GM20000 (cell line): ENCODE measurements at regions not wholly inside any gene's neighbourhood (a gene's known extent, or its start where the extent isn't known, plus 50 kb on each side); places are given as distances from the start of the nearest gene placed in this dataset.

ENCODE experiments used
- DNase-seq: peaks from one replicate; pipeline ENCODE4 v3.0.0; 2012; ENCODE audit warnings: low spot score
- TF ChIP-seq, protein P1 (sequence below): IDR thresholded peaks from 2 replicates; pipeline ENCODE4 v1.5.1; 2012; ENCODE audit warnings: mild to moderate bottlenecking, control low read depth; ENCODE audit errors: extremely low read depth, missing control alignments

DNA sequence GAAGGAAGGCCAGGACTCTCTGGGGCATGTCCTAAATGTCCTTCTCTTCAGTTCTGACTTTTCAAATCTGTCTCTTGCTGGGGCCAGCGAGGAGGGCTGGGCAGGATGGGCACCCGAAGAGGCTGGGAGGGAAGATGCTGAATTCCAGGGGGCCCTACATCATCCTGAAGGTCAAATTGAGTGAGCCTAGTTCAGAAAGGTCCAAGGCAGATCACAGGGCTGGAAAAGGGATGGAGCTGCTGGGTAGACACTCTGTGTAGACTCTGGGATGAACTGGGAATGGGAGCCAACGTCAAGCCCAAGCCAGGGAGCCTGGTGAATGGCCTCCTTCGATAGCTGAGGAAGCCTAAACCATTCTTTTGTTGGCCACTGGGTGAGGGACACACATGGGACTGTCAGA lies 133.1 kb downstream of the MYCN start:
- no peak for DNase-seq
- TF ChIP-seq, protein P1, sequence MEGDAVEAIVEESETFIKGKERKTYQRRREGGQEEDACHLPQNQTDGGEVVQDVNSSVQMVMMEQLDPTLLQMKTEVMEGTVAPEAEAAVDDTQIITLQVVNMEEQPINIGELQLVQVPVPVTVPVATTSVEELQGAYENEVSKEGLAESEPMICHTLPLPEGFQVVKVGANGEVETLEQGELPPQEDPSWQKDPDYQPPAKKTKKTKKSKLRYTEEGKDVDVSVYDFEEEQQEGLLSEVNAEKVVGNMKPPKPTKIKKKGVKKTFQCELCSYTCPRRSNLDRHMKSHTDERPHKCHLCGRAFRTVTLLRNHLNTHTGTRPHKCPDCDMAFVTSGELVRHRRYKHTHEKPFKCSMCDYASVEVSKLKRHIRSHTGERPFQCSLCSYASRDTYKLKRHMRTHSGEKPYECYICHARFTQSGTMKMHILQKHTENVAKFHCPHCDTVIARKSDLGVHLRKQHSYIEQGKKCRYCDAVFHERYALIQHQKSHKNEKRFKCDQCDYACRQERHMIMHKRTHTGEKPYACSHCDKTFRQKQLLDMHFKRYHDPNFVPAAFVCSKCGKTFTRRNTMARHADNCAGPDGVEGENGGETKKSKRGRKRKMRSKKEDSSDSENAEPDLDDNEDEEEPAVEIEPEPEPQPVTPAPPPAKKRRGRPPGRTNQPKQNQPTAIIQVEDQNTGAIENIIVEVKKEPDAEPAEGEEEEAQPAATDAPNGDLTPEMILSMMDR, result no peak

DNA sequence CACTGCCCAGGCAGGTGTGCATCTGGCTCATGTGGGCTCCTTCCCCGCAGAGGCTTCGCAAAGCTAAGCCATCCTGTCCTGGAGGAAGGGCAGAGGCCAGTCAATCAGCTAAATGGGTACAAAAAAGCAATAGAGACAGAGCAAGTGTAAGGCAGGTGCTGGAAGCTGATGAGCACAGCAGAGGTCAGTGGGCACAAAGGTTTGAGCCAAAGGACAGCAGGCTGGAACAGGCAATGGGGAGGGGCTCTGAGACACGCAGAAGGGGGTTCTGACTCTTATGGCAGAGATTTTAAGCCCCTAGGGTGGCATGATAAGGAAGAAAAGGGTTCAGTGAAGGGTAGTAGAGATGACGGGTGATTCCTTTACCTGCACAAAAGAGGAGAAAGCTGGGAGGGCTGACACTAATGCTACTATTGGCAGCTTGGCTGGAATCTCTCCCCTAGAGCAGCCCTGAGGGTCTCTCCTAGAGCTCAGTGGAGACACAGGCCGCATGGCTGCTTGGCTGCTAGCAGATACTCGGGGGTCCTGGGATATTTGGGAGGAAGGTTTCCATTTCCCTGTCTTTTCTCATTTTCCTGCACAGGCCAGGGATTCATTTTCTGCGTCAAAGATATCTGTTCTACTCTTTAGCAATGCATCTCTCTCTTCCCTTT lies 132.4 kb downstream of the MYCN start:
- TF ChIP-seq, protein P1, result no peak

DNA sequence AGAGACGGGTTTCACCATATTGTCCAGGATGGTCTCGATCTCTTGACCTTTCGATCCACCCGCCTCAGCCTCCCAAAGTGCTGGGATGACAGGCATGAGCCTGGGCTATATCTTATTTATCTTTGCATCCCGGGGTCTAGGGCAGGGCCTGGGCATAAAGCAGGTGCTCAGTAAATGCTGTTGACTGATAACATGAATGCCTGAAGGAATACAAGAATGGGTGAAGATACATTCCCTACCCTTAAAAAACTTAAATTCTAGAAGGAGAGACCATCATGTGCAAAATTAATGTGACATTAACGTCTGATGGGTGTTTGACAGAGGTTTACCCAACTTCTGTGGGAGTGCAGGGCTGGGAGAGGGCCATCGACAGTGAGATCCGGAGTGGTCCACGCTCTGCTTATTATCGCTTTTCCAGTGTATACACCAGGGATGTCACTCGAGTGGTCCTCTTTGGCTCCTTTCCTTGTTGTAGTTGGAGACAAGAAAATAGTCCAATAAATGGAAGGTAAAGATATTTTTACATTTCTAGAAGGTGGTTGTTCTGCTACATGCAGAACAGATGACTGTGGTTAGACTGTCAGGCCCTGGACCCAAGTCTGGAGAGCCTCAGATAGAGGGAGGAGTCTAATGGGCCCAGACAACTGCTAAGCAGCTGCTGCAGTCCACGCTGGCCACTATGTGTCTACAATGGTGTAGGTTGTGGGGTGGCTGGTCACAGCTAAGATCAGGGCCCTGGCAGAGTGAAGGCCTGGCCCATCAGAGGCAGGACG lies 131.7 kb downstream of the MYCN start:
- TF ChIP-seq, protein P1, result no peak
- DNase-seq, result no peak

More for the DNA sequence above, 132.4 kb downstream of the MYCN start:
- no peak for DNase-seq

GRCh38 chr2:16071039-16071864 lies 130.9 kb downstream of the MYCN start:
- TF ChIP-seq, protein P1, result no peak
- DNase-seq, result no peak

DNA sequence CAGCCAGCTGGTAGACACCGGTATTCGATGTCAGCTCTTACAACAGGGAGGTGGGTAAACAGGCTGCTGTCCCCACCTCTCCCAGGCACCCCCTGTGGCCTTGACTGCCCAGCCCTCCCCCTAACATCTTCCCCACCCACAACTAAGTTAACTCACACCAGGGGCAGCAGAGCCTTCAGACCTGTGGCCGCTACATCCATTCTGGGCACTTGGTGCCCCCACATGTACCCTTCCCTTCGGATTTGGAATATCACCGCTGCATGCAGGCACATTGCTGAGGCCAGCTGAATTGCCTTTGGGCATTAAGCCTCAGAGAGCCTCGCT lies 130.3 kb downstream of the MYCN start:
- TF ChIP-seq, protein P1, result no peak
- no peak for DNase-seq

DNA sequence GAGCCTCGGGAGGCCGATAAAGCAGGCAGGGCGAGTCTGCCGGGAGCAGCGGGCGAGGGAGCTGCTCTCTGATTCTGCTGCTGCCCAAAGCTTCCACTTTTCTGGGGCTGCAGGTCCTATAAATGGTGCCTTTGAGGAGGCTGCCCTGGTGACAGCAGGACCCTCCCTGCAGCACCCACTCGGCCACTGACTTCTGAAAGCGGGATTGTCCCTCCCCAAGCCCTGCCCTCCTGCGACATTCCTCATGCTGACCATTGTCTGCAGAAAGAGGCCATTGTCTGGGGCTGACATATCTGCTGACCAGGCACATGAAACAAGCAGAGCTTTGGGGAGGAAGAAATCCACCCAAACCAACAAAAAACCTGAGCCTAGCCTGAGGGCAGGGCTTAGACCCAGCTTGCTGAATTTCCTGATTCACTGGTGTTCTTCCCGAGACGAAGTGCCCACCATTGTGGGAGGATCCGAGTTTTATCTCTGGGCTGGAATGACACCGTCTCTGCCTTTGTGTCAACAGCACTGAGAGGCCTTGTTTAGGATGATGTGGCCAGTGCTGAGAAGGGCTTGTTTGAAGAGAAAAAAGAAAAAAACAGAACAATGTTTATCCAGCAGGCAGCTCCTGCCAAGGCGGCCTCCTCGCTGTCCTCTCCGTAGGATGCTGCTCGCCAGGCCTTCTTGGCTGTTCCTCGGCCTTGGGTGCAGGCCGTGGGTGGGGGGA lies 129.7 kb downstream of the MYCN start:
- TF ChIP-seq, protein P1, result no peak
- DNase-seq, result no peak
